PFSK-1 (cell line): ENCODE measurements at regions not wholly inside any gene's neighbourhood (a gene's known extent, or its start where the extent isn't known, plus 50 kb on each side); places are given as distances from the start of the nearest gene placed in this dataset.

Experiments
- FOXP2 ChIP-seq: optimal IDR thresholded peaks from 2 replicates; pipeline ENCODE3; 2011; ENCODE audit warnings: borderline replicate concordance, control low read depth, inconsistent platforms; ENCODE audit not compliant: insufficient read depth; ENCODE audit errors: extremely low read length, extremely low read depth
- POLR2AphosphoS5 ChIP-seq: IDR thresholded peaks from 2 replicates; pipeline ENCODE4 v1.6.1; 2012; ENCODE audit warnings: low read depth, mild to moderate bottlenecking, control low read depth, low read length, moderate library complexity
- SIN3A ChIP-seq: IDR thresholded peaks from 2 replicates; pipeline ENCODE4 v1.6.1; 2012; ENCODE audit warnings: mild to moderate bottlenecking, low read length, moderate library complexity, borderline replicate concordance; ENCODE audit not compliant: insufficient read depth
- TAF1 ChIP-seq: IDR thresholded peaks from 2 replicates; pipeline ENCODE4 v1.6.1; 2012; ENCODE audit warnings: low read length, control low read depth, borderline replicate concordance; ENCODE audit not compliant: insufficient read depth
- TF ChIP-seq, protein P1 (sequence below), 2 experiments: IDR thresholded peaks; 2 replicates each; pipeline versions ENCODE4 v1.6.1 to v1.8.0; 2011 to 2012; ENCODE audit warnings: low read depth in 2 of 2, low read length in 2 of 2, control low read depth in 1 of 2, inconsistent platforms in 1 of 2, mild to moderate bottlenecking in 1 of 2, moderate library complexity in 1 of 2; ENCODE audit not compliant: insufficient read depth in 1 of 2

DNA sequence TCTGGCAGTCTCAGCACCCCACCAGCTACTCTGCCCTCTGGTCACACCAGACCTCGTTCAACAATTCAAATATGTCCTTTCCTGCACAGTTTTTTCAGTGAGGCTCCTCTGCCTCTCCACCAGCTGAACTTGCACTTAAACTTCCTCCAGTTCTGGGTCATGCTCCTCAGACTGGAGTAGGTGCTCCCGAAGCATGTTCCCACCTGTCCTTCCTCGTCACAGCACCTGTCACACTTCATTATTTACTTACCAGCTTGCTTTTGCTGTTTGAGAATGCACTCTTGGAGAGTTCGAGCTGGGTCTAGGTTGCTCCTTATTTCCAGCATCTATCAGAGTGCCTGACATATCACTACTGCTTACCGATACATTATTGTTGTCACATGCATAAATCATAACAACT, 144.8 kb upstream of the TTC29 start:
- no peak for TF ChIP-seq SIN3A
- TF ChIP-seq, protein P1, sequence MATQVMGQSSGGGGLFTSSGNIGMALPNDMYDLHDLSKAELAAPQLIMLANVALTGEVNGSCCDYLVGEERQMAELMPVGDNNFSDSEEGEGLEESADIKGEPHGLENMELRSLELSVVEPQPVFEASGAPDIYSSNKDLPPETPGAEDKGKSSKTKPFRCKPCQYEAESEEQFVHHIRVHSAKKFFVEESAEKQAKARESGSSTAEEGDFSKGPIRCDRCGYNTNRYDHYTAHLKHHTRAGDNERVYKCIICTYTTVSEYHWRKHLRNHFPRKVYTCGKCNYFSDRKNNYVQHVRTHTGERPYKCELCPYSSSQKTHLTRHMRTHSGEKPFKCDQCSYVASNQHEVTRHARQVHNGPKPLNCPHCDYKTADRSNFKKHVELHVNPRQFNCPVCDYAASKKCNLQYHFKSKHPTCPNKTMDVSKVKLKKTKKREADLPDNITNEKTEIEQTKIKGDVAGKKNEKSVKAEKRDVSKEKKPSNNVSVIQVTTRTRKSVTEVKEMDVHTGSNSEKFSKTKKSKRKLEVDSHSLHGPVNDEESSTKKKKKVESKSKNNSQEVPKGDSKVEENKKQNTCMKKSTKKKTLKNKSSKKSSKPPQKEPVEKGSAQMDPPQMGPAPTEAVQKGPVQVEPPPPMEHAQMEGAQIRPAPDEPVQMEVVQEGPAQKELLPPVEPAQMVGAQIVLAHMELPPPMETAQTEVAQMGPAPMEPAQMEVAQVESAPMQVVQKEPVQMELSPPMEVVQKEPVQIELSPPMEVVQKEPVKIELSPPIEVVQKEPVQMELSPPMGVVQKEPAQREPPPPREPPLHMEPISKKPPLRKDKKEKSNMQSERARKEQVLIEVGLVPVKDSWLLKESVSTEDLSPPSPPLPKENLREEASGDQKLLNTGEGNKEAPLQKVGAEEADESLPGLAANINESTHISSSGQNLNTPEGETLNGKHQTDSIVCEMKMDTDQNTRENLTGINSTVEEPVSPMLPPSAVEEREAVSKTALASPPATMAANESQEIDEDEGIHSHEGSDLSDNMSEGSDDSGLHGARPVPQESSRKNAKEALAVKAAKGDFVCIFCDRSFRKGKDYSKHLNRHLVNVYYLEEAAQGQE (IDR thresholded peaks at IDR 0.05; ENCODE audit: insufficient read depth in 1 of 2, low read depth in 2 of 2, low read length in 2 of 2): no peak
- no peak for TF ChIP-seq FOXP2
- TF ChIP-seq TAF1: no peak
- no peak for TF ChIP-seq POLR2AphosphoS5

DNA sequence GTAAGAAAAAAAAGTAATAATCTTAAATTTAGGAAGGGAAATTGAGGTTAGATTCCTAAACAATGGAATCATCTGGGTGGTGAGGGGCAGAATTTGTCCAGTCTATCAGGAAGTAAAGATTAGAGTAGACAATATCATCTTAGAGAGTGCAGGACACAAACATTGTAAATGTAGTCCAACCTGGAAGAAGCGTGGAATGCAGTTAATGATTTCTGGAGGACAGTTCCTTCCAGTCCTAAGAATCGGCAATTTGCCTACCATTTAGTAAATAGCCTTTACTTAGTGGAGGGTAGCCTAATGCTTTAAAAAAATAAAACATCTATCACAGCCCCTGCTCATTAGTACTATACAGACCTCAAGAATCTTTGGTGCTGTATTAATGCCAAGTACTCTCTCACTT, 147.5 kb upstream of the TTC29 start:
- TF ChIP-seq TAF1: no peak
- TF ChIP-seq FOXP2: no peak
- TF ChIP-seq POLR2AphosphoS5: no peak
- no peak for TF ChIP-seq SIN3A
- TF ChIP-seq, protein P1 (IDR thresholded peaks at IDR 0.05; ENCODE audit: insufficient read depth in 1 of 2, low read depth in 2 of 2, low read length in 2 of 2): no peak

DNA sequence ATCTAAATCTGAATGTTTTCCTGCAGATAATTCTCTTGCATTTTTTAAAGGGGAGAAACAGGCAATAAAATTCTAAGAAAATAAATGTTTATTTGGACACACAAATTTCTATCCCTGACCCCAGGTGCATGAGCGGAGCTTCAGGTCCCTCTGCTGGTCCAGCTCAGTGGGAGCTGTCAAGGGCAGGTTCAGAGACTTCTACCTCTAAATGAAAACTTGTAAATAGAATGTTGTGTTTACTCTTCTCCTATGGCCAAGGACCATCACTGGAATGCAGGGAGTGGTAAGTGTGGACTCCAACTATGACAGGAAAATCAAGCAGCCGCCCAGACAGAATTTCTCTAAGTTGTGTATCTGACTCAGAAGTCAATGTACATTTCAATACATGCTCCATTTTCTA, 148.6 kb upstream of the TTC29 start:
- TF ChIP-seq SIN3A: no peak
- no peak for TF ChIP-seq POLR2AphosphoS5
- TF ChIP-seq, protein P1 (IDR thresholded peaks at IDR 0.05; ENCODE audit: insufficient read depth in 1 of 2, low read depth in 2 of 2, low read length in 2 of 2): no peak
- no peak for TF ChIP-seq TAF1
- no peak for TF ChIP-seq FOXP2

DNA sequence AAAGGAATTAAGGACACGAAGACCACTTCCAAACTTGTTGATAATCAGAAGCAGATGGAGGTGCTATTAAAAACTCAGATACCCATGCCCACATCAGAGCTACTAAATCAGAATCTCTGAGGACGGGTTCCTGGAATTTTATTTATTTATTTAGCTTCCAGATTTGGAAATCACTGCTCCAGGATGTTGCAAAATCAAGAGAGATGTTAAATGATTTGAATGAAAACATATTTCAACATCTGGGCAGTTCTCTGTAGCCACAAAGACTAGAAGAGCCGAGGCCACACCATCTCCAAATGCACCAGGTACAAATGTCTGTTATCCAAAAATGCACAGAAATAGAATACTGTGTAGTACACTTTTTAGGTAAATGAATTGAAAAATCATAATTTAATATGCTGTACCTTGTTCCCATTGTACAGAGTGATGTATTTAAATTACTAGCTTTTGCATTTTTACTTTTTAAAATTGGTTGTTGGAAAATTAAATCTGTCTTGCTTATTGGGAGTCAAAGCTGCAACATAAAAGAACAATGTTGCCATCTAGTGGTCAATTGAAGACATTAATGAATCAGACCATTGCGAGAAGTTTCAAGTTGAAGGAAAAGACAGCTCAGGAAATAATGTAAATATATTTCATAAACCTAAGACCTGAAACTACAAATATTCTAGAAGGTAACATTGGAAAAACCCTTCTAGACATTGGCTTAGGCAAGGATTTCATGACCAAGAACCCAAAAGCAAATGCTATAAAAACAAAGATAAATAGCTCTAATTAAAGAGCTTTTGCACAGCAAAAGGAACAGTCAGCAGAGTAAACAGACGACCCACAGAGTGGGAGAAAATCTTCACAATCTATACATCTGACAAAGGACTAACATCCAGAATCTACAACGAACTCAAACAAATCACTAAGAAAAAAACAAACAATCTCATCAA, 151.3 kb upstream of the TTC29 start:
- TF ChIP-seq SIN3A: no peak
- TF ChIP-seq TAF1: no peak
- no peak for TF ChIP-seq FOXP2
- TF ChIP-seq POLR2AphosphoS5: no peak
- TF ChIP-seq, protein P1 (IDR thresholded peaks at IDR 0.05; ENCODE audit: insufficient read depth in 1 of 2, low read depth in 2 of 2, low read length in 2 of 2): no peak
